ENCODE measurements at regions not wholly inside any gene's neighbourhood (a gene's known extent, or its start where the extent isn't known, plus 50 kb on each side); places are given as distances from the start of the nearest gene placed in this dataset.

DNA sequence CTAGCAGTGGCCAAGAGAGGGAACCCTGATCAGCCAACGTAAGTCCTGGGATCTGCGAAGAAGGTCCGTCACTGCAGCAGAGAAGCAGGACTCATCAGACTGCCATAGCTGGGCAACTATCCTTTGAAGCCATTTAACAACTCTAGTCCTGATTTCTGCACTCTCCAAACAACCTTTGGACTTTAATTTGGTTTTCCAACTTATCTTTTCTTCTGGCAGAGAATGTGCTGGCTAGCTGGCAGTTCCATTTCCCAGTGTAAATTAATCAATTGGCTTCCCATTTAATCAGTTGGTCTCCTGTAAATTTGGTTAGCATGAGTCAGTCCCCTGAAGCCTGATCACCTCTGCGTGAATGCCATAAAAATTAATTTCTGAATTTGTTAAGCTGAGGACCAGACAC is 153.7 kb upstream of the GPR101 start (continued):
- TF ChIP-seq ZNF219 (CRISPR knock-in tag; IDR thresholded peaks at IDR 0.05; ENCODE audit: borderline replicate concordance) = no peak

DNA sequence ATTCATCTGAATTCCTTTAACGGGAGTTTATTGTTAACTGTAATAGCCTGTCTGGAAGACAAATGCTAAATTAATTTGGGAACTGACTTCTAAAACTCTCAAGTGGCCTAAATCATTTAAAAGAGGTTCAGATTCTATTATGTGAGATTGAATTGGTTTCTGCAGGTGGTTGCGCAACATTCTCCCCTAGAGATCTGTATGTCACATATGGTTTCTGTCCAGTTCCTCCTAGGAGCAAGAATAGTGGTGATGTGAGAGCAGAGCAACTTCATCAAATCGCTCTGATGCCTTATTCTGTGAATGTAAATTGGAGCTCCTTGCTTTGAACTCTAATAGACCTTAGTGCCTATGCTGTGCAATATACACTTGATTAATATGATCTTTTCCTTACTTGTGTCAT is 144.6 kb upstream of the GPR101 start:
- Mint-ChIP-seq H3K4me1 (no peaks in the 10 kb centered on the region), H3K27ac (no peak overlapping the region), H3K4me3 (no peak overlapping the region), H3K36me3 (no peaks in the 10 kb centered on the region), H3K27me3 (ENCODE audit: low read depth) (no peaks in the 10 kb centered on the region), H3K9me3 (no peaks in the 10 kb centered on the region)
- no peak for ATAC-seq
- DNase-seq (ENCODE audit: low spot score) = no peak
- POLR2A ChIA-PET = no interaction called here
- CTCF ChIA-PET = interaction anchor here (1.6 kb wide), 1 partner anchor 15 kb away, joined by 4 read pairs; no protein-coding TSS in a partner anchor
- no peak for TF ChIP-seq ZNF317 (CRISPR knock-in tag; IDR thresholded peaks at IDR 0.05; ENCODE audit: borderline replicate concordance, low read depth)
- no peak for TF ChIP-seq RELA (CRISPR knock-in tag; IDR thresholded peaks at IDR 0.05; ENCODE audit: borderline replicate concordance)
- no peak for TF ChIP-seq ZNF121 (CRISPR knock-in tag; IDR thresholded peaks at IDR 0.05)
- no peak for TF ChIP-seq HMGA2 (CRISPR knock-in tag; IDR thresholded peaks at IDR 0.05)
- TF ChIP-seq, protein P1, sequence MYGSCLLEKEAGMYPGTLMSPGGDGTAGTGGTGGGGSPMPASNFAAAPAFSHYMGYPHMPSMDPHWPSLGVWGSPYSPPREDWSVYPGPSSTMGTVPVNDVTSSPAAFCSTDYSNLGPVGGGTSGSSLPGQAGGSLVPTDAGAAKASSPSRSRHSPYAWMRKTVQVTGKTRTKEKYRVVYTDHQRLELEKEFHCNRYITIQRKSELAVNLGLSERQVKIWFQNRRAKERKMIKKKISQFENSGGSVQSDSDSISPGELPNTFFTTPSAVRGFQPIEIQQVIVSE (CRISPR knock-in tag; IDR thresholded peaks at IDR 0.05; ENCODE audit: borderline replicate concordance) = no peak
- TF ChIP-seq ZNF138 (CRISPR knock-in tag; conservative IDR thresholded peaks at IDR 0.05) = no peak
- no peak for TF ChIP-seq ZNF232 (CRISPR knock-in tag; IDR thresholded peaks at IDR 0.05)
- no peak for TF ChIP-seq MXD4 (CRISPR knock-in tag; IDR thresholded peaks at IDR 0.05; ENCODE audit: borderline replicate concordance)
- TF ChIP-seq NR3C1 (CRISPR knock-in tag; conservative IDR thresholded peaks at IDR 0.05; ENCODE audit: low read depth) = no peak
- TF ChIP-seq, protein P2, sequence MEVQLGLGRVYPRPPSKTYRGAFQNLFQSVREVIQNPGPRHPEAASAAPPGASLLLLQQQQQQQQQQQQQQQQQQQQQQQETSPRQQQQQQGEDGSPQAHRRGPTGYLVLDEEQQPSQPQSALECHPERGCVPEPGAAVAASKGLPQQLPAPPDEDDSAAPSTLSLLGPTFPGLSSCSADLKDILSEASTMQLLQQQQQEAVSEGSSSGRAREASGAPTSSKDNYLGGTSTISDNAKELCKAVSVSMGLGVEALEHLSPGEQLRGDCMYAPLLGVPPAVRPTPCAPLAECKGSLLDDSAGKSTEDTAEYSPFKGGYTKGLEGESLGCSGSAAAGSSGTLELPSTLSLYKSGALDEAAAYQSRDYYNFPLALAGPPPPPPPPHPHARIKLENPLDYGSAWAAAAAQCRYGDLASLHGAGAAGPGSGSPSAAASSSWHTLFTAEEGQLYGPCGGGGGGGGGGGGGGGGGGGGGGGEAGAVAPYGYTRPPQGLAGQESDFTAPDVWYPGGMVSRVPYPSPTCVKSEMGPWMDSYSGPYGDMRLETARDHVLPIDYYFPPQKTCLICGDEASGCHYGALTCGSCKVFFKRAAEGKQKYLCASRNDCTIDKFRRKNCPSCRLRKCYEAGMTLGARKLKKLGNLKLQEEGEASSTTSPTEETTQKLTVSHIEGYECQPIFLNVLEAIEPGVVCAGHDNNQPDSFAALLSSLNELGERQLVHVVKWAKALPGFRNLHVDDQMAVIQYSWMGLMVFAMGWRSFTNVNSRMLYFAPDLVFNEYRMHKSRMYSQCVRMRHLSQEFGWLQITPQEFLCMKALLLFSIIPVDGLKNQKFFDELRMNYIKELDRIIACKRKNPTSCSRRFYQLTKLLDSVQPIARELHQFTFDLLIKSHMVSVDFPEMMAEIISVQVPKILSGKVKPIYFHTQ (CRISPR knock-in tag; IDR thresholded peaks at IDR 0.05) = no peak
- no peak for TF ChIP-seq CBFB (CRISPR knock-in tag; IDR thresholded peaks at IDR 0.05; ENCODE audit: low read depth)
- TF ChIP-seq, protein P3, sequence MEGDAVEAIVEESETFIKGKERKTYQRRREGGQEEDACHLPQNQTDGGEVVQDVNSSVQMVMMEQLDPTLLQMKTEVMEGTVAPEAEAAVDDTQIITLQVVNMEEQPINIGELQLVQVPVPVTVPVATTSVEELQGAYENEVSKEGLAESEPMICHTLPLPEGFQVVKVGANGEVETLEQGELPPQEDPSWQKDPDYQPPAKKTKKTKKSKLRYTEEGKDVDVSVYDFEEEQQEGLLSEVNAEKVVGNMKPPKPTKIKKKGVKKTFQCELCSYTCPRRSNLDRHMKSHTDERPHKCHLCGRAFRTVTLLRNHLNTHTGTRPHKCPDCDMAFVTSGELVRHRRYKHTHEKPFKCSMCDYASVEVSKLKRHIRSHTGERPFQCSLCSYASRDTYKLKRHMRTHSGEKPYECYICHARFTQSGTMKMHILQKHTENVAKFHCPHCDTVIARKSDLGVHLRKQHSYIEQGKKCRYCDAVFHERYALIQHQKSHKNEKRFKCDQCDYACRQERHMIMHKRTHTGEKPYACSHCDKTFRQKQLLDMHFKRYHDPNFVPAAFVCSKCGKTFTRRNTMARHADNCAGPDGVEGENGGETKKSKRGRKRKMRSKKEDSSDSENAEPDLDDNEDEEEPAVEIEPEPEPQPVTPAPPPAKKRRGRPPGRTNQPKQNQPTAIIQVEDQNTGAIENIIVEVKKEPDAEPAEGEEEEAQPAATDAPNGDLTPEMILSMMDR (IDR thresholded peaks at IDR 0.05) = no peak
- TF ChIP-seq, protein P4, sequence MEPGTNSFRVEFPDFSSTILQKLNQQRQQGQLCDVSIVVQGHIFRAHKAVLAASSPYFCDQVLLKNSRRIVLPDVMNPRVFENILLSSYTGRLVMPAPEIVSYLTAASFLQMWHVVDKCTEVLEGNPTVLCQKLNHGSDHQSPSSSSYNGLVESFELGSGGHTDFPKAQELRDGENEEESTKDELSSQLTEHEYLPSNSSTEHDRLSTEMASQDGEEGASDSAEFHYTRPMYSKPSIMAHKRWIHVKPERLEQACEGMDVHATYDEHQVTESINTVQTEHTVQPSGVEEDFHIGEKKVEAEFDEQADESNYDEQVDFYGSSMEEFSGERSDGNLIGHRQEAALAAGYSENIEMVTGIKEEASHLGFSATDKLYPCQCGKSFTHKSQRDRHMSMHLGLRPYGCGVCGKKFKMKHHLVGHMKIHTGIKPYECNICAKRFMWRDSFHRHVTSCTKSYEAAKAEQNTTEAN (CRISPR knock-in tag; IDR thresholded peaks at IDR 0.05) = no peak
- TF ChIP-seq, protein P5, sequence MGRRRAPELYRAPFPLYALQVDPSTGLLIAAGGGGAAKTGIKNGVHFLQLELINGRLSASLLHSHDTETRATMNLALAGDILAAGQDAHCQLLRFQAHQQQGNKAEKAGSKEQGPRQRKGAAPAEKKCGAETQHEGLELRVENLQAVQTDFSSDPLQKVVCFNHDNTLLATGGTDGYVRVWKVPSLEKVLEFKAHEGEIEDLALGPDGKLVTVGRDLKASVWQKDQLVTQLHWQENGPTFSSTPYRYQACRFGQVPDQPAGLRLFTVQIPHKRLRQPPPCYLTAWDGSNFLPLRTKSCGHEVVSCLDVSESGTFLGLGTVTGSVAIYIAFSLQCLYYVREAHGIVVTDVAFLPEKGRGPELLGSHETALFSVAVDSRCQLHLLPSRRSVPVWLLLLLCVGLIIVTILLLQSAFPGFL (CRISPR knock-in tag; IDR thresholded peaks at IDR 0.05; ENCODE audit: borderline replicate concordance) = no peak
- TF ChIP-seq NFE2L1 (CRISPR knock-in tag; IDR thresholded peaks at IDR 0.05) = no peak

DNA sequence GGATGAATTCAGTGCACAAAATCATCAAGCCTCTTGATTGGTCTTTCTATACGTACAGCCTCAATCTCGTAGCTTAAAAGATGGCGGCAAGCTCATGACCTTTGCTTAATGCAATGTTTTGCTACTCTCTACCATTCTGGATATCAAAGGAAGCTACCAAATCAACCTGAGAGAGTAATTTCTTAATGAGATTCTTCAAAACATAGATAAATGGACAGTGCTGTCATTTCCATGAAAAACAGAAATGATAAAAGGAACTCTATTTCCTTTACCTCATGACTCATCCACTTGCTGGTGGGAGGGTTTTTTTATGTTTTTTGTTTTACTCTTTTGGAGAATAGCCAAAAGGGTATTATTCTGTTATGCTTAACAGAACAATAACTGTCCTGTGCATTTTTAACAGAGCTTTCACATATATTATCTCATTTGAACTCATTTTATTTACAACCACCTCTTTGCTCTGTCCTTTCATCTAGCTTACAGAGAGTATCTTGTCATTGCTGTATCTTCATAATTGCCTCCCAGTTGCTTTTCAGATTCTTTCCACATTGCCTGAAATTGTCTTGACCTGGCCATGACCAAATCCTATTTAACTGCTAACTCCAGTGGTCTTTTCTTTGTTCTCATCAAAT is 138.6 kb upstream of the GPR101 start:
- Mint-ChIP-seq H3K27me3 (ENCODE audit: low read depth) (no peaks in the 10 kb centered on the region), H3K4me1 (no peaks in the 10 kb centered on the region), H3K36me3 (no peaks in the 10 kb centered on the region), H3K9me3 (no peaks in the 10 kb centered on the region), H3K4me3 (no peak overlapping the region), H3K27ac (no peak overlapping the region)
- POLR2A ChIA-PET = no interaction called here
- CTCF ChIA-PET = no interaction called here
- ATAC-seq (no peak), DNase-seq (ENCODE audit: low spot score) (no peak)
- TF ChIP-seq ELF4 (CRISPR knock-in tag; IDR thresholded peaks at IDR 0.05; ENCODE audit: low read depth) = no peak
- TF ChIP-seq TEAD4 (CRISPR knock-in tag; IDR thresholded peaks at IDR 0.05) = no peak
- TF ChIP-seq, protein P6, sequence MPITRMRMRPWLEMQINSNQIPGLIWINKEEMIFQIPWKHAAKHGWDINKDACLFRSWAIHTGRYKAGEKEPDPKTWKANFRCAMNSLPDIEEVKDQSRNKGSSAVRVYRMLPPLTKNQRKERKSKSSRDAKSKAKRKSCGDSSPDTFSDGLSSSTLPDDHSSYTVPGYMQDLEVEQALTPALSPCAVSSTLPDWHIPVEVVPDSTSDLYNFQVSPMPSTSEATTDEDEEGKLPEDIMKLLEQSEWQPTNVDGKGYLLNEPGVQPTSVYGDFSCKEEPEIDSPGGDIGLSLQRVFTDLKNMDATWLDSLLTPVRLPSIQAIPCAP (CRISPR knock-in tag; IDR thresholded peaks at IDR 0.05) = no peak
- TF ChIP-seq FOXJ3 (CRISPR knock-in tag; IDR thresholded peaks at IDR 0.05; ENCODE audit: borderline replicate concordance) = no peak
- no peak for TF ChIP-seq FOXP1 (CRISPR knock-in tag; IDR thresholded peaks at IDR 0.05; ENCODE audit: borderline replicate concordance)
- TF ChIP-seq, protein P7, sequence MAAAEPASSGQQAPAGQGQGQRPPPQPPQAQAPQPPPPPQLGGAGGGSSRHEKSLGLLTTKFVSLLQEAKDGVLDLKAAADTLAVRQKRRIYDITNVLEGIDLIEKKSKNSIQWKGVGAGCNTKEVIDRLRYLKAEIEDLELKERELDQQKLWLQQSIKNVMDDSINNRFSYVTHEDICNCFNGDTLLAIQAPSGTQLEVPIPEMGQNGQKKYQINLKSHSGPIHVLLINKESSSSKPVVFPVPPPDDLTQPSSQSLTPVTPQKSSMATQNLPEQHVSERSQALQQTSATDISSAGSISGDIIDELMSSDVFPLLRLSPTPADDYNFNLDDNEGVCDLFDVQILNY (CRISPR knock-in tag; IDR thresholded peaks at IDR 0.05) = no peak
- TF ChIP-seq HMGA2 (CRISPR knock-in tag; IDR thresholded peaks at IDR 0.05) = no peak
